IMR-90 (cell line): ENCODE measurements at regions not wholly inside any gene's neighbourhood (a gene's known extent, or its start where the extent isn't known, plus 50 kb on each side); places are given as distances from the start of the nearest gene placed in this dataset.

ENCODE experiments used
- ATAC-seq: fragments of 200-7000 bp; cut with Tn5 transposase; 2 replicates; pipeline ENCODE4 v1.9.1; 2020; ENCODE audit warnings: low read depth, mild to moderate bottlenecking, moderate library complexity
- BruUV-seq: library from RNA; stranded (reverse); fragments of 400-500 nt; replicated peaks from 2 replicates; lab custom pipeline; 2021; lab: Mats Ljungman, UMichigan
- CTCF ChIA-PET: fragments of 300-600 bp; formaldehyde crosslinking; extraction: SDS; loops from one replicate; lab custom pipeline; 2021; ENCODE audit warnings: antibody characterized with exemption; lab: Yijun Ruan, JAX
- POLR2A ChIA-PET: fragments of 300-600 bp; sonication (Branson Sonifier 250); formaldehyde crosslinking; loops from one replicate; lab custom pipeline; 2022; ENCODE audit warnings: antibody characterized with exemption; ENCODE audit not compliant: unreplicated experiment; lab: Charles Lee
- DNase-seq: peaks from one replicate; pipeline ENCODE4 v3.0.0; 2013
- H2AFZ ChIP-seq: replicated peaks from 2 replicates; pipeline ENCODE3; 2013; ENCODE audit warnings: low read length, mild to moderate bottlenecking; ENCODE audit not compliant: poor library complexity
- H2AK5ac ChIP-seq: 2 replicates; pipeline ENCODE4 v1.6.1; 2013; ENCODE audit warnings: low read depth, low read length, inconsistent platforms
- H2AK9ac ChIP-seq: replicated peaks from 2 replicates; pipeline ENCODE3; 2013; ENCODE audit warnings: mild to moderate bottlenecking, low read depth, low read length, moderate library complexity; ENCODE audit not compliant: poor library complexity
- H2BK120ac ChIP-seq: 2 replicates; pipeline ENCODE4 v1.6.1; 2013; ENCODE audit warnings: low read depth, low read length, inconsistent platforms
- H2BK15ac ChIP-seq: 3 replicates; pipeline ENCODE4 v1.6.1; 2013; ENCODE audit warnings: low read depth, low read length, inconsistent platforms
- H2BK20ac ChIP-seq: 2 replicates; pipeline ENCODE4 v1.6.1; 2013; ENCODE audit warnings: low read depth, mild to moderate bottlenecking, inconsistent platforms, low read length, moderate library complexity
- H2BK5ac ChIP-seq: 2 replicates; pipeline ENCODE4 v1.6.1; 2013; ENCODE audit warnings: mild to moderate bottlenecking, low read depth, low read length, inconsistent platforms; ENCODE audit not compliant: poor library complexity, severe bottlenecking
- H3K14ac ChIP-seq: replicated peaks from 2 replicates; pipeline ENCODE4 v1.6.1; 2013; ENCODE audit warnings: low read depth, low read length, inconsistent platforms
- H3K18ac ChIP-seq: 2 replicates; pipeline ENCODE4 v1.6.1; 2013; ENCODE audit warnings: low read depth, low read length, control low read depth
- H3K23ac ChIP-seq: 2 replicates; pipeline ENCODE4 v1.6.1; 2013; ENCODE audit warnings: low read depth, low read length, inconsistent platforms
- H3K27ac ChIP-seq: 2 replicates; pipeline ENCODE4 v1.5.1; 2013; ENCODE audit warnings: mild to moderate bottlenecking, control low read depth, low read length; ENCODE audit not compliant: insufficient read depth
- H3K27me3 ChIP-seq: 2 replicates; pipeline ENCODE4 v1.6.1; 2013; ENCODE audit warnings: low read length; ENCODE audit not compliant: control insufficient read depth, insufficient read depth
- H3K36me3 ChIP-seq: 2 replicates; pipeline ENCODE4 v1.6.1; 2013; ENCODE audit warnings: low read length, mixed read lengths; ENCODE audit not compliant: control insufficient read depth, insufficient read depth
- H3K4ac ChIP-seq: 2 replicates; pipeline ENCODE4 v1.6.1; 2013; ENCODE audit warnings: low read depth, low read length, inconsistent platforms
- H3K4me1 ChIP-seq: 2 replicates; pipeline ENCODE4 v1.6.1; 2013; ENCODE audit warnings: low read length, mixed read lengths; ENCODE audit not compliant: control insufficient read depth, insufficient read depth
- H3K4me2 ChIP-seq: 2 replicates; pipeline ENCODE4 v1.6.1; 2013; ENCODE audit warnings: low read depth, mild to moderate bottlenecking, control low read depth, low read length, moderate library complexity
- H3K4me3 ChIP-seq: 2 replicates; pipeline ENCODE4 v1.5.1; 2013; ENCODE audit warnings: low read depth, mild to moderate bottlenecking, control low read depth, low read length, moderate library complexity; ENCODE audit not compliant: insufficient read depth
- H3K56ac ChIP-seq: 2 replicates; pipeline ENCODE4 v1.6.1; 2013; ENCODE audit warnings: low read length, inconsistent platforms; ENCODE audit not compliant: insufficient read depth; ENCODE audit errors: extremely low read depth
- H3K79me1 ChIP-seq, 2 experiments: 2 replicates each; pipeline ENCODE4 v1.6.1; 2013; ENCODE audit warnings: low read length in 2 of 2, inconsistent platforms in 1 of 2, low read depth in 1 of 2
- H3K9ac ChIP-seq: 2 replicates; pipeline ENCODE4 v1.6.1; 2013; ENCODE audit warnings: low read depth, low read length, control low read depth
- H3K9me1 ChIP-seq: 2 replicates; pipeline ENCODE4 v1.6.1; 2013; ENCODE audit warnings: low read length, inconsistent platforms; ENCODE audit not compliant: insufficient read depth
- H3K9me3 ChIP-seq: 2 replicates; pipeline ENCODE4 v1.6.1; 2013; ENCODE audit warnings: low read length; ENCODE audit not compliant: control insufficient read depth, insufficient read depth
- H4K20me1 ChIP-seq: 2 replicates; pipeline ENCODE4 v1.6.1; 2013; ENCODE audit warnings: low read length, inconsistent platforms; ENCODE audit not compliant: insufficient read depth
- H4K5ac ChIP-seq: 2 replicates; pipeline ENCODE4 v1.6.1; 2013; ENCODE audit warnings: mild to moderate bottlenecking, low read depth, low read length, control low read depth
- H4K8ac ChIP-seq, 2 experiments: 2 replicates each; pipeline ENCODE4 v1.6.1; 2013; ENCODE audit warnings: low read depth in 2 of 2, low read length in 2 of 2, control low read depth in 1 of 2, inconsistent platforms in 1 of 2
- H4K91ac ChIP-seq: 2 replicates; pipeline ENCODE4 v1.6.1; 2013; ENCODE audit warnings: low read depth, low read length, inconsistent platforms; ENCODE audit not compliant: insufficient read depth
- CEBPB ChIP-seq: IDR thresholded peaks from 2 replicates; pipeline ENCODE4 v1.6.1; 2012; ENCODE audit warnings: low read depth, low read length, improper control_type of control experiment
- CHD1 ChIP-seq: IDR thresholded peaks from 2 replicates; pipeline ENCODE4 v1.6.1; 2012; ENCODE audit warnings: low read depth, low read length, improper control_type of control experiment
- ELK1 ChIP-seq: fragments of 150-350 bp; IDR thresholded peaks from 2 replicates; pipeline ENCODE4 v1.6.1; 2016; ENCODE audit warnings: low read depth, mild to moderate bottlenecking, low read length, moderate library complexity, borderline replicate concordance
- FOS ChIP-seq: fragments of 150-350 bp; IDR thresholded peaks from 2 replicates; pipeline ENCODE4 v1.6.1; 2016; ENCODE audit warnings: low read depth, low read length
- MAFK ChIP-seq: IDR thresholded peaks from 2 replicates; pipeline ENCODE4 v1.6.1; 2012; ENCODE audit warnings: low read depth, low read length, improper control_type of control experiment
- MAZ ChIP-seq: IDR thresholded peaks from 2 replicates; pipeline ENCODE4 v1.6.1; 2012; ENCODE audit warnings: low read depth, mild to moderate bottlenecking, low read length, improper control_type of control experiment, moderate library complexity, borderline replicate concordance
- MXI1 ChIP-seq: IDR thresholded peaks from 2 replicates; pipeline ENCODE4 v1.6.1; 2012; ENCODE audit warnings: low read depth, mild to moderate bottlenecking, low read length, moderate library complexity, borderline replicate concordance
- NFE2L2 ChIP-seq: fragments of 150-350 bp; IDR thresholded peaks from 2 replicates; pipeline ENCODE4 v1.6.1; 2016; ENCODE audit warnings: low read depth, mild to moderate bottlenecking, low read length
- POLR2A ChIP-seq: IDR thresholded peaks from 2 replicates; pipeline ENCODE4 v1.6.1; 2012; ENCODE audit warnings: mild to moderate bottlenecking, low read depth, low read length
- RAD21 ChIP-seq: IDR thresholded peaks from 2 replicates; pipeline ENCODE4 v1.6.1; 2012; ENCODE audit warnings: low read length, improper control_type of control experiment
- RCOR1 ChIP-seq: IDR thresholded peaks from 2 replicates; pipeline ENCODE4 v1.6.1; 2012; ENCODE audit warnings: mild to moderate bottlenecking, low read length, improper control_type of control experiment; ENCODE audit not compliant: insufficient replicate concordance
- RFX5 ChIP-seq: IDR thresholded peaks from 2 replicates; pipeline ENCODE4 v1.8.0; 2012; ENCODE audit warnings: low read depth, mild to moderate bottlenecking, low read length, moderate library complexity
- SMC3 ChIP-seq: fragments of 150-350 bp; IDR thresholded peaks from 2 replicates; pipeline ENCODE4 v1.6.1; 2016; ENCODE audit warnings: low read depth, mild to moderate bottlenecking, antibody characterized with exemption, low read length, moderate library complexity
- WGBS, 2 experiments: methylation state at CpG; one replicate each; pipeline versions ENCODE4 v1.1.5 to v1.1.7; 2013; ENCODE audit warnings: missing lambda C conversion rate in 2 of 2; ENCODE audit not compliant: insufficient read length in 1 of 2; ENCODE audit errors: extremely low coverage in 2 of 2; 5-methylcytosine and 5-hydroxymethylcytosine counted together
- dilution Hi-C: fragments of 300-500 bp; cut with HindIII; formaldehyde crosslinking; loops from one replicate; pipeline ENCODE4 v1.14.3; 2018; ENCODE audit warnings: low sequenced_read_pairs; ENCODE audit not compliant: unreplicated experiment
- in situ Hi-C: fragments of 300-500 bp; cut with MboI; formaldehyde crosslinking; loops from 3 replicates; pipeline ENCODE4 v1.14.3; 2019; ENCODE audit warnings: low sequenced_read_pairs, inconsistent platforms, mixed read lengths
- intact Hi-C: fragments of 100-400 bp; cut with micrococcal nuclease; formaldehyde crosslinking; loops from 2 replicates; pipeline ENCODE4 v1.10.0; 2022
- TF ChIP-seq, protein P1 (sequence below): fragments of 150-350 bp; IDR thresholded peaks from 2 replicates; pipeline ENCODE4 v1.6.1; 2017; ENCODE audit warnings: mild to moderate bottlenecking, antibody characterized with exemption, low read length, low read depth

- no peak overlapping the region for H4K91ac ChIP-seq
- peaks cover 9% of the 10 kb centered on the region for H3K27me3 ChIP-seq
- dilution Hi-C loops, result no loop called here
- H3K27ac ChIP-seq, result no peak overlapping the region
- TF ChIP-seq CHD1, result no peak
- no peak for TF ChIP-seq CEBPB
- TF ChIP-seq MXI1, result no peak
- TF ChIP-seq NFE2L2, result no peak
- TF ChIP-seq, protein P1, sequence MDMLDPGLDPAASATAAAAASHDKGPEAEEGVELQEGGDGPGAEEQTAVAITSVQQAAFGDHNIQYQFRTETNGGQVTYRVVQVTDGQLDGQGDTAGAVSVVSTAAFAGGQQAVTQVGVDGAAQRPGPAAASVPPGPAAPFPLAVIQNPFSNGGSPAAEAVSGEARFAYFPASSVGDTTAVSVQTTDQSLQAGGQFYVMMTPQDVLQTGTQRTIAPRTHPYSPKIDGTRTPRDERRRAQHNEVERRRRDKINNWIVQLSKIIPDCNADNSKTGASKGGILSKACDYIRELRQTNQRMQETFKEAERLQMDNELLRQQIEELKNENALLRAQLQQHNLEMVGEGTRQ, result no peak
- TF ChIP-seq RAD21, result no peak
- TF ChIP-seq FOS, result no peak
- no peak for TF ChIP-seq POLR2A
- TF ChIP-seq SMC3, result no peak
- no peak for TF ChIP-seq MAFK
- no peak for TF ChIP-seq RFX5
- no peak for TF ChIP-seq RCOR1
- TF ChIP-seq ELK1, result no peak
- no peak for TF ChIP-seq MAZ
- ATAC-seq (no peak), DNase-seq (no peak)
- H2BK120ac ChIP-seq, result no peak overlapping the region
- no peak overlapping the region for H3K4me3 ChIP-seq
- H4K20me1 ChIP-seq, result no peaks in the 10 kb centered on the region
- H3K23ac ChIP-seq, result no peak overlapping the region
- no peak overlapping the region for H3K4ac ChIP-seq
- ChIA-PET CTCF (no interaction called here), POLR2A (no interaction called here)
- no peak overlapping the region for H3K56ac ChIP-seq
- H2BK20ac ChIP-seq, result no peak overlapping the region
- no peak overlapping the region for H2BK15ac ChIP-seq
- no TSS peak for BruUV-seq
- no peaks in the 10 kb centered on the region for H3K79me1 ChIP-seq
- no peak overlapping the region for H3K18ac ChIP-seq
- H3K9me1 ChIP-seq, result no peaks in the 10 kb centered on the region
- no peak overlapping the region for H4K8ac ChIP-seq
- no peaks in the 10 kb centered on the region for H3K36me3 ChIP-seq
- no peak overlapping the region for H2AFZ ChIP-seq
- H3K9ac ChIP-seq, result no peak overlapping the region
- H3K4me2 ChIP-seq, result no peak overlapping the region
- no peak overlapping the region for H2AK5ac ChIP-seq
- no peaks in the 10 kb centered on the region for H3K4me1 ChIP-seq
- no peak overlapping the region for H3K14ac ChIP-seq
- no peak overlapping the region for H2AK9ac ChIP-seq
- in situ Hi-C loops, result no loop called here
- H3K9me3 ChIP-seq, result peaks cover 8% of the 10 kb centered on the region
- no CpG with 5 or more reads among the region's 3 CpGs for WGBS, 2 experiments
- intact Hi-C loops, result no loop called here
- no peak overlapping the region for H2BK5ac ChIP-seq
- H4K5ac ChIP-seq, result no peak overlapping the region
These were observed 233.3 kb downstream of the MYLK4 start for GRCh38 chr6:2517401-2517800.
